ENCODE measurements at regions not wholly inside any gene's neighbourhood (a gene's known extent, or its start where the extent isn't known, plus 50 kb on each side); places are given as distances from the start of the nearest gene placed in this dataset.

DNA sequence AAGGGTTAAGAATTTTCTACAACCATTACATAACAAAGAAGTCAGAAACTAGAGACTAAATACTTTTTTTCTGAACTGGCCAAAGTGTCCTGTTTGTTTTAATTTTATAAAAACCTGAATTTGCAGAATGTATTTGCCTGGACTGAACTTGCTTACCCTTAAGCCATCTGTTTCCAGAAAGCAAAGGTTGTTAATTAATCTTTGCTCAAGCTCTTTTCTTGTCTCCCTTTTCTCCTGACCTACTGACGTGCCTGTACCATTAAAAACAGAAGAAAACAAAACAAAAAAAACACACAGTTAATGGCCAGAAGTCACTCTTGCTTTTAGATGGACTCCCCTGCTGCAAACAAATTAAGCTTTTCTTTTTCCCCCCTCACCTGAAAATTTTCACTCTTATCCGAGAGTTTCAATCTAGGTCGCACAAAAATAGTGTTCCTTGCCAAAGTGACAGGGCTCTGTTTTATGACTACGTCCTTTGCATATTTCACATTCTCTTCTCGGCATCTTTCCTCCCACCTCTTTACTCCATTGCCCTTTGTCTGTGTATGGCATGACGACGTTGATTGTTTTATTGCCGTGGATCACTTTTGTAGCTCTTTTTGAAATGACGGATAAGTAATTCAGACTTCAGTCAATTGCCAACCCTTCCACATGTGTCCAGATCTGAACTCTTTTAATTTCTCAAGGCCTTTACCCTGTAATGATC, 333.8 kb upstream of the GRIN3A start:
- POLR2A ChIA-PET = no interaction called here
- no peak for DNase-seq
- Histone ChIP-seq H3K27me3 (ENCODE audit: insufficient read depth) (no peaks in the 10 kb centered on the region), H3K9me3 (no peaks in the 10 kb centered on the region), H4K20me1 (ENCODE audit: insufficient read depth) (no peaks in the 10 kb centered on the region), H3K4me2 (no peak overlapping the region), H3K9me2 (no peaks in the 10 kb centered on the region), H3K9ac (no peak overlapping the region), H3K4me3 (ENCODE audit: low read depth in 2 of 2, low read length in 1 of 2) (no peak overlapping the region), H3K36me3 (replicated peaks in 1 of 2; ENCODE audit: control insufficient read depth in 1 of 2, insufficient read depth in 2 of 2, low read length in 1 of 2) (no peaks in the 10 kb centered on the region), H3K27ac (ENCODE audit: low read depth in 2 of 2, low read length in 1 of 2) (no peak overlapping the region), H3K4me1 (ENCODE audit: control insufficient read depth in 1 of 2, insufficient read depth in 2 of 2, low read depth in 1 of 2, low read length in 1 of 2) (no peaks in the 10 kb centered on the region), H3F3A (replicated peaks; ENCODE audit: insufficient read depth) (no peaks in the 10 kb centered on the region), H2AFZ (ENCODE audit: low read depth) (no peak overlapping the region), H3K79me2 (ENCODE audit: insufficient read depth) (no peaks in the 10 kb centered on the region)
- CTCF ChIA-PET = no interaction called here
- TF ChIP-seq, protein P1, sequence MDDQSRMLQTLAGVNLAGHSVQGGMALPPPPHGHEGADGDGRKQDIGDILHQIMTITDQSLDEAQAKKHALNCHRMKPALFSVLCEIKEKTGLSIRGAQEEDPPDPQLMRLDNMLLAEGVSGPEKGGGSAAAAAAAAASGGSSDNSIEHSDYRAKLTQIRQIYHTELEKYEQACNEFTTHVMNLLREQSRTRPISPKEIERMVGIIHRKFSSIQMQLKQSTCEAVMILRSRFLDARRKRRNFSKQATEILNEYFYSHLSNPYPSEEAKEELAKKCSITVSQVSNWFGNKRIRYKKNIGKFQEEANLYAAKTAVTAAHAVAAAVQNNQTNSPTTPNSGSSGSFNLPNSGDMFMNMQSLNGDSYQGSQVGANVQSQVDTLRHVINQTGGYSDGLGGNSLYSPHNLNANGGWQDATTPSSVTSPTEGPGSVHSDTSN (IDR thresholded peaks at IDR 0.05) = no peak
- TF ChIP-seq FOSL2 (IDR thresholded peaks at IDR 0.05; ENCODE audit: borderline replicate concordance, low read depth) (no peak), TCF12 (IDR thresholded peaks at IDR 0.05) (no peak), EZH2phosphoT487 (IDR thresholded peaks at IDR 0.05; ENCODE audit: borderline replicate concordance, low read depth) (no peak), SIN3A (IDR thresholded peaks at IDR 0.05; ENCODE audit: borderline replicate concordance, low read depth, low read length) (no peak), NFIC (IDR thresholded peaks at IDR 0.05; ENCODE audit: borderline replicate concordance) (no peak), JUND (IDR thresholded peaks at IDR 0.05) (no peak), GABPA (IDR thresholded peaks at IDR 0.05; ENCODE audit: low read depth) (no peak), RAD21 (IDR thresholded peaks at IDR 0.05; ENCODE audit: low read length) (no peak), ELF1 (IDR thresholded peaks at IDR 0.05) (no peak), YY1 (IDR thresholded peaks at IDR 0.05; ENCODE audit: low read depth) (no peak), RFX5 (IDR thresholded peaks at IDR 0.05; ENCODE audit: low read length) (no peak), TAF1 (IDR thresholded peaks at IDR 0.05; ENCODE audit: borderline replicate concordance, low read depth, low read length) (no peak), FOXM1 (IDR thresholded peaks at IDR 0.05; ENCODE audit: low read depth) (no peak), TEAD4 (IDR thresholded peaks at IDR 0.05; ENCODE audit: borderline replicate concordance, insufficient read depth) (no peak)
- TF ChIP-seq, protein P2, sequence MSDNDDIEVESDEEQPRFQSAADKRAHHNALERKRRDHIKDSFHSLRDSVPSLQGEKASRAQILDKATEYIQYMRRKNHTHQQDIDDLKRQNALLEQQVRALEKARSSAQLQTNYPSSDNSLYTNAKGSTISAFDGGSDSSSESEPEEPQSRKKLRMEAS (IDR thresholded peaks at IDR 0.05; ENCODE audit: low read depth) = no peak
- TF ChIP-seq, protein P3, sequence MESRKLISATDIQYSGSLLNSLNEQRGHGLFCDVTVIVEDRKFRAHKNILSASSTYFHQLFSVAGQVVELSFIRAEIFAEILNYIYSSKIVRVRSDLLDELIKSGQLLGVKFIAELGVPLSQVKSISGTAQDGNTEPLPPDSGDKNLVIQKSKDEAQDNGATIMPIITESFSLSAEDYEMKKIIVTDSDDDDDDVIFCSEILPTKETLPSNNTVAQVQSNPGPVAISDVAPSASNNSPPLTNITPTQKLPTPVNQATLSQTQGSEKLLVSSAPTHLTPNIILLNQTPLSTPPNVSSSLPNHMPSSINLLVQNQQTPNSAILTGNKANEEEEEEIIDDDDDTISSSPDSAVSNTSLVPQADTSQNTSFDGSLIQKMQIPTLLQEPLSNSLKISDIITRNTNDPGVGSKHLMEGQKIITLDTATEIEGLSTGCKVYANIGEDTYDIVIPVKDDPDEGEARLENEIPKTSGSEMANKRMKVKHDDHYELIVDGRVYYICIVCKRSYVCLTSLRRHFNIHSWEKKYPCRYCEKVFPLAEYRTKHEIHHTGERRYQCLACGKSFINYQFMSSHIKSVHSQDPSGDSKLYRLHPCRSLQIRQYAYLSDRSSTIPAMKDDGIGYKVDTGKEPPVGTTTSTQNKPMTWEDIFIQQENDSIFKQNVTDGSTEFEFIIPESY (IDR thresholded peaks at IDR 0.05; ENCODE audit: borderline replicate concordance, low read depth) = no peak
- TF ChIP-seq, protein P4, sequence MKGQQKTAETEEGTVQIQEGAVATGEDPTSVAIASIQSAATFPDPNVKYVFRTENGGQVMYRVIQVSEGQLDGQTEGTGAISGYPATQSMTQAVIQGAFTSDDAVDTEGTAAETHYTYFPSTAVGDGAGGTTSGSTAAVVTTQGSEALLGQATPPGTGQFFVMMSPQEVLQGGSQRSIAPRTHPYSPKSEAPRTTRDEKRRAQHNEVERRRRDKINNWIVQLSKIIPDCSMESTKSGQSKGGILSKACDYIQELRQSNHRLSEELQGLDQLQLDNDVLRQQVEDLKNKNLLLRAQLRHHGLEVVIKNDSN (IDR thresholded peaks at IDR 0.05; ENCODE audit: borderline replicate concordance, low read depth) = no peak
- TF ChIP-seq, protein P5, sequence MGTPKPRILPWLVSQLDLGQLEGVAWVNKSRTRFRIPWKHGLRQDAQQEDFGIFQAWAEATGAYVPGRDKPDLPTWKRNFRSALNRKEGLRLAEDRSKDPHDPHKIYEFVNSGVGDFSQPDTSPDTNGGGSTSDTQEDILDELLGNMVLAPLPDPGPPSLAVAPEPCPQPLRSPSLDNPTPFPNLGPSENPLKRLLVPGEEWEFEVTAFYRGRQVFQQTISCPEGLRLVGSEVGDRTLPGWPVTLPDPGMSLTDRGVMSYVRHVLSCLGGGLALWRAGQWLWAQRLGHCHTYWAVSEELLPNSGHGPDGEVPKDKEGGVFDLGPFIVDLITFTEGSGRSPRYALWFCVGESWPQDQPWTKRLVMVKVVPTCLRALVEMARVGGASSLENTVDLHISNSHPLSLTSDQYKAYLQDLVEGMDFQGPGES (IDR thresholded peaks at IDR 0.05; ENCODE audit: low read depth, low read length) = no peak
- 26% methylated on average over 9 of the region's 9 CpGs for WGBS (ENCODE audit: low lambda C conversion rate)
